ENCODE measurements at regions not wholly inside any gene's neighbourhood (a gene's known extent, or its start where the extent isn't known, plus 50 kb on each side); places are given as distances from the start of the nearest gene placed in this dataset.

GRCh38 chrX:23494741-23495140 lies 160.1 kb downstream of the PTCHD1 start:
- no peaks in the 10 kb centered on the region for H3K9me2 ChIP-seq (replicated peaks; ENCODE audit: control insufficient read depth, low read length)
- H3K27ac ChIP-seq (ENCODE audit: low read depth, low read length) = no peak overlapping the region
- no peak for TF ChIP-seq EZH2phosphoT487 (IDR thresholded peaks at IDR 0.05; ENCODE audit: borderline replicate concordance, low read length)
- no peaks in the 10 kb centered on the region for H3K79me2 ChIP-seq (ENCODE audit: control insufficient read depth, low read length)
- no peaks in the 10 kb centered on the region for H4K20me1 ChIP-seq (ENCODE audit: control insufficient read depth, insufficient read depth, low read depth, low read length)
- H3F3A ChIP-seq (ENCODE audit: control insufficient read depth, insufficient read depth) = no peaks in the 10 kb centered on the region
- no peaks in the 10 kb centered on the region for H3K9me3 ChIP-seq (ENCODE audit: control insufficient read depth, insufficient read depth, low read length)
- H3K4me3 ChIP-seq (ENCODE audit: low read length) = no peak overlapping the region
- H3K27me3 ChIP-seq (ENCODE audit: control insufficient read depth, low read length) = no peaks in the 10 kb centered on the region
- H3K36me3 ChIP-seq (ENCODE audit: control insufficient read depth, low read length) = no peaks in the 10 kb centered on the region
- H3K4me2 ChIP-seq (ENCODE audit: low read length) = no peak overlapping the region
- H3K4me1 ChIP-seq (ENCODE audit: control insufficient read depth, low read length) = no peaks in the 10 kb centered on the region

DNA sequence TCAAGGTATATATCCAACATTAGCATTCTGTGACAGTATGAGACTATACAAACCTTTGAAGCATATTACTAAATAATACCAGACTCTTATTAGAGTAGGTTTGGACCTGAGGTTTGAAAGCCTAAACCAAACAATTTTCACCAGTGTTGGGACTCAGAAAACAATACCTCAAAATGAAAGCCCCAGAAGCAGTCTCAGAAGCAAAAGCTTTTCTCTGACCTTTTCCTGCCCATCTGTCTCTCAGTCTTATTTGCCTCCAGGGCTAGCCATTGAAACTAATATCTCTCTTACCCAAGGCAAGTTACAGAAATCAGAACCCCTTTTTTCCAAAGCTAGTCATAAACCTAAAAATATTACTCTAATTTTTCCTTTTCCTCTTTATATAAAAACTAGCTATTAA lies 163.3 kb downstream of the PTCHD1 start:
- no peaks in the 10 kb centered on the region for H3K4me1 ChIP-seq (ENCODE audit: control insufficient read depth, low read length)
- H3K4me2 ChIP-seq (ENCODE audit: low read length) = no peak overlapping the region
- no peaks in the 10 kb centered on the region for H3K9me2 ChIP-seq (replicated peaks; ENCODE audit: control insufficient read depth, low read length)
- no peaks in the 10 kb centered on the region for H3K9me3 ChIP-seq (ENCODE audit: control insufficient read depth, insufficient read depth, low read length)
- no peaks in the 10 kb centered on the region for H3K27me3 ChIP-seq (ENCODE audit: control insufficient read depth, low read length)
- H3K79me2 ChIP-seq (ENCODE audit: control insufficient read depth, low read length) = no peaks in the 10 kb centered on the region
- no peak for TF ChIP-seq CTCF (IDR thresholded peaks at IDR 0.05; ENCODE audit: low read depth, low read length, poor library complexity, severe bottlenecking)
- no peak for TF ChIP-seq EZH2phosphoT487 (IDR thresholded peaks at IDR 0.05; ENCODE audit: borderline replicate concordance, low read length)
- H3K36me3 ChIP-seq (ENCODE audit: control insufficient read depth, low read length) = no peaks in the 10 kb centered on the region
- H3K27ac ChIP-seq (ENCODE audit: low read depth, low read length) = no peak overlapping the region
- no peak overlapping the region for H3K4me3 ChIP-seq (ENCODE audit: low read length)
- no peaks in the 10 kb centered on the region for H3F3A ChIP-seq (ENCODE audit: control insufficient read depth, insufficient read depth)
- H4K20me1 ChIP-seq (ENCODE audit: control insufficient read depth, insufficient read depth, low read depth, low read length) = no peaks in the 10 kb centered on the region

DNA sequence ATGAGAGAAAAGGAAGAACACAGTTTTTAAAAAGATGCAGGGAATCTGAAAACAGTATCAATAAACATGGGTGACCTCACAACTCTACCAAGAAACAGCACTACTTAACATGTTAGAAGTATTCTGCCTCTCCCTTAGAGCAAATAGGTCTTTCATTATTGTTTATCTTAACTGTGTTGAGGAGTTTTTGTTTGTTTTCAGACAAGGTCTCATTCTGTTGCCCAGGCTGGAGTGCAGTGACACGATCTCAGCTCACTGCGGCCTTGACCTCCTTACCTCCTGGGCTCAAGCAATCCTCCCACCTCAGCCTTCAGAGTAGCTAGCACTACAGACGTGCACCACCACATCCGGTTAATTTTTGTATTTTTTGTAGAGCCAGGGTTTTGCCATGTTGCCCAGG lies 165.3 kb upstream of the PRDX4 start:
- H3K27ac ChIP-seq (ENCODE audit: low read depth, low read length) = no peak overlapping the region
- no peaks in the 10 kb centered on the region for H3K9me2 ChIP-seq (replicated peaks; ENCODE audit: control insufficient read depth, low read length)

More for the DNA sequence above, 165.3 kb upstream of the PRDX4 start:
- no peak for TF ChIP-seq CTCF (IDR thresholded peaks at IDR 0.05; ENCODE audit: low read depth, low read length, poor library complexity, severe bottlenecking)
- TF ChIP-seq EZH2phosphoT487 (IDR thresholded peaks at IDR 0.05; ENCODE audit: borderline replicate concordance, low read length) = no peak
- Histone ChIP-seq H3K4me3 (ENCODE audit: low read length) (no peak overlapping the region), H3K79me2 (ENCODE audit: control insufficient read depth, low read length) (no peaks in the 10 kb centered on the region), H3K27me3 (ENCODE audit: control insufficient read depth, low read length) (no peaks in the 10 kb centered on the region), H4K20me1 (ENCODE audit: control insufficient read depth, insufficient read depth, low read depth, low read length) (no peaks in the 10 kb centered on the region), H3K4me1 (ENCODE audit: control insufficient read depth, low read length) (no peaks in the 10 kb centered on the region), H3K9me3 (ENCODE audit: control insufficient read depth, insufficient read depth, low read length) (no peaks in the 10 kb centered on the region), H3K36me3 (ENCODE audit: control insufficient read depth, low read length) (no peaks in the 10 kb centered on the region), H3K4me2 (ENCODE audit: low read length) (no peak overlapping the region), H3F3A (ENCODE audit: control insufficient read depth, insufficient read depth) (no peaks in the 10 kb centered on the region)
